ENCODE measurements at regions not wholly inside any gene's neighbourhood (a gene's known extent, or its start where the extent isn't known, plus 50 kb on each side); places are given as distances from the start of the nearest gene placed in this dataset.

- no peak for TF ChIP-seq CBX5 (IDR thresholded peaks at IDR 0.05; ENCODE audit: low read depth, low read length)
- no peak for TF ChIP-seq RNF2 (IDR thresholded peaks at IDR 0.05; ENCODE audit: borderline replicate concordance, low read depth, low read length, missing control alignments, poor library complexity, severe bottlenecking)
- no peak for TF ChIP-seq CHD2 (IDR thresholded peaks at IDR 0.05; ENCODE audit: low read length)
- TF ChIP-seq, protein P1, sequence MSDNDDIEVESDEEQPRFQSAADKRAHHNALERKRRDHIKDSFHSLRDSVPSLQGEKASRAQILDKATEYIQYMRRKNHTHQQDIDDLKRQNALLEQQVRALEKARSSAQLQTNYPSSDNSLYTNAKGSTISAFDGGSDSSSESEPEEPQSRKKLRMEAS (IDR thresholded peaks at IDR 0.05) = no peak
- no peak for TF ChIP-seq RXRA (IDR thresholded peaks at IDR 0.05; ENCODE audit: insufficient read depth, low read depth, low read length)
- no peak for TF ChIP-seq TEAD4 (IDR thresholded peaks at IDR 0.05; ENCODE audit: low read depth, low read length)
- TF ChIP-seq, protein P2, sequence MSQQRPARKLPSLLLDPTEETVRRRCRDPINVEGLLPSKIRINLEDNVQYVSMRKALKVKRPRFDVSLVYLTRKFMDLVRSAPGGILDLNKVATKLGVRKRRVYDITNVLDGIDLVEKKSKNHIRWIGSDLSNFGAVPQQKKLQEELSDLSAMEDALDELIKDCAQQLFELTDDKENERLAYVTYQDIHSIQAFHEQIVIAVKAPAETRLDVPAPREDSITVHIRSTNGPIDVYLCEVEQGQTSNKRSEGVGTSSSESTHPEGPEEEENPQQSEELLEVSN (IDR thresholded peaks at IDR 0.05) = no peak
- no peak for TF ChIP-seq TAF7 (optimal IDR thresholded peaks at IDR 0.05; ENCODE audit: borderline replicate concordance, low read depth, low read length)
Observed at GRCh38 chr18:39994498-39994897, 1960.5 kb upstream of the PIK3C3 start (continued).

Data from H1 (cell line).